ENCODE measurements at regions not wholly inside any gene's neighbourhood (a gene's known extent, or its start where the extent isn't known, plus 50 kb on each side); places are given as distances from the start of the nearest gene placed in this dataset.

- CTCF ChIA-PET = no interaction called here
- H3K4me1 ChIP-seq (ENCODE audit: control insufficient read depth, insufficient read depth, low read length) = no peaks in the 10 kb centered on the region
- POLR2A ChIA-PET = no interaction called here
- TF ChIP-seq GLIS1 (tag by site-specific recombination; IDR thresholded peaks at IDR 0.05) = no peak
- no peak for TF ChIP-seq ZNF560 (tag by site-specific recombination; IDR thresholded peaks at IDR 0.05; ENCODE audit: borderline replicate concordance)
- no peak for TF ChIP-seq ZNF830 (tag by site-specific recombination; IDR thresholded peaks at IDR 0.05; ENCODE audit: low read depth)
- TF ChIP-seq ZBTB7A (tag by site-specific recombination; IDR thresholded peaks at IDR 0.05; ENCODE audit: low read depth) = no peak
- TF ChIP-seq ZNF610 (tag by site-specific recombination; IDR thresholded peaks at IDR 0.05; ENCODE audit: borderline replicate concordance) = no peak
- TF ChIP-seq MEIS1 (CRISPR knock-in tag; IDR thresholded peaks at IDR 0.05; ENCODE audit: borderline replicate concordance) = no peak
- TF ChIP-seq ZNF223 (tag by site-specific recombination; IDR thresholded peaks at IDR 0.05) = no peak
- no peak for TF ChIP-seq ZSCAN23 (tag by site-specific recombination; IDR thresholded peaks at IDR 0.05)
- TF ChIP-seq YY1 (tag by site-specific recombination; IDR thresholded peaks at IDR 0.05) = no peak
- no peak for TF ChIP-seq INSM2 (tag by site-specific recombination; IDR thresholded peaks at IDR 0.05)
- TF ChIP-seq ZNF558 (tag by site-specific recombination; IDR thresholded peaks at IDR 0.05) = no peak
- no peak for TF ChIP-seq BCL11B (tag by site-specific recombination; IDR thresholded peaks at IDR 0.05; ENCODE audit: low read depth)
- TF ChIP-seq ZNF23 (tag by site-specific recombination; IDR thresholded peaks at IDR 0.05; ENCODE audit: borderline replicate concordance) = no peak
- no peak for TF ChIP-seq GFI1B (tag by site-specific recombination; IDR thresholded peaks at IDR 0.05)
- TF ChIP-seq ZNF621 (tag by site-specific recombination; IDR thresholded peaks at IDR 0.05) = no peak
- no peak for TF ChIP-seq OSR2 (tag by site-specific recombination; IDR thresholded peaks at IDR 0.05)
- no peak for TF ChIP-seq ZNF701 (tag by site-specific recombination; IDR thresholded peaks at IDR 0.05)
- TF ChIP-seq SCRT1 (tag by site-specific recombination; IDR thresholded peaks at IDR 0.05; ENCODE audit: borderline replicate concordance) = no peak
- no peak for TF ChIP-seq ZFP37 (tag by site-specific recombination; IDR thresholded peaks at IDR 0.05)
- H3K4me3 ChIP-seq (ENCODE audit: low read depth, low read length) = no peak overlapping the region
- no peaks in the 10 kb centered on the region for H3K9me3 ChIP-seq (ENCODE audit: control insufficient read depth, insufficient read depth, low read depth, low read length)
- no peak overlapping the region for H3K27ac ChIP-seq (ENCODE audit: extremely low read depth, low read depth, low read length)
- no peaks in the 10 kb centered on the region for H3K36me3 ChIP-seq (ENCODE audit: control insufficient read depth in 2 of 2, insufficient read depth in 1 of 2, low read length in 2 of 2)
These were observed 55.8 kb upstream of the METAP2 start for GRCh38 chr12:95418142-95418541.

All from HEK293 (cell line).